Activated B cell treated with CpG ODN at 0.5 μM for 24 hours (primary cell): ENCODE measurements at regions not wholly inside any gene's neighbourhood (a gene's known extent, or its start where the extent isn't known, plus 50 kb on each side); places are given as distances from the start of the nearest gene placed in this dataset.
"Not testable (repeated sequence)": the region's sequence is repeated elsewhere in the genome, so short reads cannot be mapped to it uniquely, and the experiment has no call there.

Source experiments
- ATAC-seq: fragments of 200-7000 bp; cut with Tn5 transposase; one replicate; pipeline ENCODE4 v1.10.0; 2021; ENCODE audit warnings: low read depth, mild to moderate bottlenecking, moderate library complexity
- CTCF ChIA-PET: fragments of 350-600 bp; sonication (Branson Sonifier 250); formaldehyde crosslinking; loops from one replicate; lab custom pipeline; 2021; ENCODE audit warnings: antibody characterized with exemption; lab: Charles Lee
- POLR2A ChIA-PET: fragments of 350-600 bp; sonication (Branson Sonifier 250); formaldehyde crosslinking; loops from one replicate; lab custom pipeline; 2021; ENCODE audit warnings: antibody characterized with exemption; lab: Charles Lee
- DNase-seq: peaks from one replicate; pipeline ENCODE4 v3.0.0; 2022
- H3K27ac Mint-ChIP-seq: one replicate; pipeline ENCODE4 v1.8.0; 2020; ENCODE audit warnings: mixed read lengths
- H3K27me3 Mint-ChIP-seq: one replicate; pipeline ENCODE4 v1.8.0; 2021; ENCODE audit warnings: mixed read lengths
- H3K36me3 Mint-ChIP-seq: one replicate; pipeline ENCODE4 v1.8.0; 2021; ENCODE audit warnings: low read depth, mixed read lengths
- H3K4me1 Mint-ChIP-seq: one replicate; pipeline ENCODE4 v1.8.0; 2021; ENCODE audit warnings: mixed read lengths
- H3K4me3 Mint-ChIP-seq: one replicate; pipeline ENCODE4 v1.8.0; 2020; ENCODE audit warnings: mild to moderate bottlenecking, mixed read lengths
- H3K9me3 Mint-ChIP-seq: one replicate; pipeline ENCODE4 v1.8.0; 2020; ENCODE audit warnings: mixed read lengths
- intact Hi-C: fragments of 100-400 bp; cut with micrococcal nuclease; formaldehyde crosslinking; loops from one replicate; pipeline ENCODE4 v1.15.1; 2024
- TF ChIP-seq, protein P1 (sequence below): fragments of 200-600 bp; IDR thresholded peaks from one replicate; pipeline ENCODE4 v1.8.0; 2022; ENCODE audit warnings: antibody characterized with exemption, mild to moderate bottlenecking

DNA sequence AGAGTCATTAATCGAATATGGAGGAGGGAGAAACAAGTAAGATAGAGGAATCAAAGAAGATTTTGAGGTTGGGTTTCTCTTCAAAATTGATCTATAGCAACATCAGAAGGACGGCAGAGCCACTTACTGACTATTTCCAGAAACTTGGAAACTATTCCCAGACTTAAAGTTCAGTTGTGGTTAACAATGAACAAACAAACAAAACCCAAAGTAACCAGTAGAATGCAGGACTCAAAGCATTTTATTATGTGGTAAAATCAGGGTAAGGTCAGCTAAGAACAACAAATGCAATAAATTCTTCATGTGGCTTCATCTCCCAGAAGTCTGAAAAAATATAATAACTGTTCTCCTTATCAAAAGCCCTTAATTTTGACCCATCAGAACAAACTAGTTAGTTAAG is 54.9 kb upstream of the OSMR start:
- ATAC-seq (no peak), DNase-seq (no peak)
- ChIA-PET POLR2A (no interaction called here), CTCF (no interaction called here)
- no peaks in the 10 kb centered on the region for H3K4me1 Mint-ChIP-seq
- intact Hi-C loops: no loop called here
- peaks cover under 1% of the 10 kb centered on the region for H3K9me3 Mint-ChIP-seq
- TF ChIP-seq, protein P1, sequence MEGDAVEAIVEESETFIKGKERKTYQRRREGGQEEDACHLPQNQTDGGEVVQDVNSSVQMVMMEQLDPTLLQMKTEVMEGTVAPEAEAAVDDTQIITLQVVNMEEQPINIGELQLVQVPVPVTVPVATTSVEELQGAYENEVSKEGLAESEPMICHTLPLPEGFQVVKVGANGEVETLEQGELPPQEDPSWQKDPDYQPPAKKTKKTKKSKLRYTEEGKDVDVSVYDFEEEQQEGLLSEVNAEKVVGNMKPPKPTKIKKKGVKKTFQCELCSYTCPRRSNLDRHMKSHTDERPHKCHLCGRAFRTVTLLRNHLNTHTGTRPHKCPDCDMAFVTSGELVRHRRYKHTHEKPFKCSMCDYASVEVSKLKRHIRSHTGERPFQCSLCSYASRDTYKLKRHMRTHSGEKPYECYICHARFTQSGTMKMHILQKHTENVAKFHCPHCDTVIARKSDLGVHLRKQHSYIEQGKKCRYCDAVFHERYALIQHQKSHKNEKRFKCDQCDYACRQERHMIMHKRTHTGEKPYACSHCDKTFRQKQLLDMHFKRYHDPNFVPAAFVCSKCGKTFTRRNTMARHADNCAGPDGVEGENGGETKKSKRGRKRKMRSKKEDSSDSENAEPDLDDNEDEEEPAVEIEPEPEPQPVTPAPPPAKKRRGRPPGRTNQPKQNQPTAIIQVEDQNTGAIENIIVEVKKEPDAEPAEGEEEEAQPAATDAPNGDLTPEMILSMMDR: no peak
- peaks cover 1% of the 10 kb centered on the region for H3K27me3 Mint-ChIP-seq
- no peak overlapping the region for H3K4me3 Mint-ChIP-seq
- H3K27ac Mint-ChIP-seq: no peak overlapping the region
- no peaks in the 10 kb centered on the region for H3K36me3 Mint-ChIP-seq

DNA sequence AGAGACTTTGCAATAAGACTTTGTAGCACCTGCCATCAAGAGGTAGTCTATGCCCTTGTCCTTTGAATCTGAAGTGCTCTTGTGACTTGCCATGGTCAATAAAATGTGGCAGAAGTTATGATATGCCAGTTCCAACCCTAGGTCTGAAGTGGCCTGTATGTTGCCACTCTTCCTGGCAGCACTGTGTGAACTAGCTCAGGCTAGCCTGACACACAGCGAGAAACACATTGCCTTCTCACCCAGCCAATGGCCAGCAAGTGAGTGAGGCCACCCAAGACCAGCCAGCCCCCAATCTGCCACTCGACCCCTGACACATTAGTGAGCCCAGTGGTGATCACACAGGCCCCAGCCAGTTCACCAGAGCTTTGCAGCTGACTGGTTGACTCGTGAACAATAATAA is 52.7 kb upstream of the OSMR start:
- intact Hi-C loops: no loop called here
- Mint-ChIP-seq H3K36me3 (no peaks in the 10 kb centered on the region), H3K4me3 (no peak overlapping the region), H3K9me3 (no peaks in the 10 kb centered on the region), H3K4me1 (no peaks in the 10 kb centered on the region), H3K27ac (no peak overlapping the region), H3K27me3 (peaks cover 1% of the 10 kb centered on the region)
- CTCF ChIA-PET: no interaction called here
- DNase-seq: no peak
- POLR2A ChIA-PET: no interaction called here
- TF ChIP-seq, protein P1: no peak
- ATAC-seq: no peak

DNA sequence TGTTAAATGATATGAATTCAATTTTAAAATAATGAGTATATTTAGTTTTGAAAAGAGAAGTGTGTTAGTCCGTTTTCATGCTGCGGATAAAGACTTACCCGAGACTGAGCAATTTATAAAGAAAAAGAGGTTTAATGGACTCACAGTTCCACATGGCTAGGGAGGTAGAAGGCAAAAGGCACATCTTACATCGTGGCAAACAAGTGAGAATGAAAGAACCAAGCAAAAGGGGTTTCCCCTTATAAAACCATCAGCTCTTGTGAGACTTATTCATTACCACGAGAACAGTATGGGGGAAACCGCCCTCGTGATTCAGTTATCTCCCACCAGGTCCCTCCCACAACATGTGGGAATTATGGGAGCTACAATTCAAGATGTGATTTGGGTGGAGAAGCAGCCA is 51.8 kb upstream of the OSMR start:
- intact Hi-C loops, POLR2A ChIA-PET, H3K27me3 Mint-ChIP-seq, ATAC-seq, H3K4me3 Mint-ChIP-seq, CTCF ChIA-PET, H3K9me3 Mint-ChIP-seq, H3K36me3 Mint-ChIP-seq, H3K27ac Mint-ChIP-seq, H3K4me1 Mint-ChIP-seq, DNase-seq: not testable (repeated sequence)

DNA sequence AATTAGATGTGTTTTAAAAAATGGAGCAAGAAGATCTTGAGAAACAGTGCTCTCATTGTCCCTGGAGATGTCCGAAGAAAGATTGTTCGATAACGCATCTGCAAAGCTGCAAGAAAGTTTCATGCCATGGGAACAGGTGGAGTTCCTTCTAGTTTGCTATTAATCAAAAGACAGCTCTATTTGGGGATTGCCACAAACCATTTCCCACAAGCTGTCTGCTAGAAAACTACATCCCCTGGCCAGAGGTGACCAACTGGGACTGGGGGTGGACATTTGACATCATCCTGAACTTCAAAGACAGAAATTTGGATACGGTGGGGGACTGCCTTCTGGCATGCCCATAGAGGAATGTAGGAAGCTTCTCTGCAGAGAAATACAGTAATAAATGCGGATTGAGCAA is 50.8 kb upstream of the OSMR start:
- intact Hi-C loops: no loop called here
- DNase-seq (no peak), ATAC-seq (no peak)
- Mint-ChIP-seq H3K27ac (no peak overlapping the region), H3K27me3 (peaks cover 1% of the 10 kb centered on the region), H3K36me3 (no peaks in the 10 kb centered on the region), H3K4me3 (no peak overlapping the region), H3K4me1 (no peaks in the 10 kb centered on the region), H3K9me3 (no peaks in the 10 kb centered on the region)
- CTCF ChIA-PET: no interaction called here
- POLR2A ChIA-PET: no interaction called here
- TF ChIP-seq, protein P1: no peak

DNA sequence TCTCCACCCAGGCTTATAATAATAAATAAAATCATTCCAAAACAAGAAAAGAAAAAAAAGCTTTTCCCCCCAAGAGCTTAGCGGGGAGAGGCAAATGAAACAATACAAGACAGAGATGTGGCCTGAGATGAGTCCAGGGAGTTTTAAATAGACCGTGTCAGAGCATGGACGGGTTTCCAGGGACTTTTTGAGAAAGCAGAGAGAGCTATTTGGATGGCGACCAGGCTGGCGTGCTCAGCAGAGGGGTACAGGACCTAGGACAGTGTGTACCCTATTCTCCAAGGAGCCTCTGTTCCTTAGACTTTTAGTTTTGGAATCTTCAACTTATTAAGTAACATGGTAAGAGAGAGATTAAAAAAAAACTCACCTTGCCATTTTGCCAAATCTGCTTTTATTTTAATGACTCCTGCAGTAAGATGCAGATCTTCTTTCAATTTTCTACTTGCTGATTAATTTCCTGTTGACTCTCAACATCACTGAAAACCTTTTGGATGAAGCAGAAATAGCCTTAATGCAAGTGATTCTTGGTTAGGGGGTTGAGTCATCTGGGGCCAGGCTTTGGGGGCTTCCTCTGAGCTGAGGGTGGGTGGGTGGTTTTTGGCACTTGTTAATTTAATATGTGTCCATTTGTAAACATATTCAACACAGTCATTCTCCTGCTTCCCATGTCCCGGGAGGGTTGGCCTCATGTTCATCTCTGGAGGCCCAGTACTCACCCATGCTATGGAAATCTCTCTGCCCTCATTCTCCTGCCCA is 49.6 kb upstream of the OSMR start:
- Mint-ChIP-seq H3K36me3 (no peaks in the 10 kb centered on the region), H3K27ac (no peak overlapping the region), H3K27me3 (peaks cover 1% of the 10 kb centered on the region), H3K4me3 (no peak overlapping the region), H3K9me3 (no peaks in the 10 kb centered on the region), H3K4me1 (no peaks in the 10 kb centered on the region)
- ChIA-PET CTCF (no interaction called here), POLR2A (no interaction called here)
- TF ChIP-seq, protein P1: no peak
- intact Hi-C loops: no loop called here
- ATAC-seq: no peak
- DNase-seq: no peak
